ENCODE measurements at regions not wholly inside any gene's neighbourhood (a gene's known extent, or its start where the extent isn't known, plus 50 kb on each side); places are given as distances from the start of the nearest gene placed in this dataset.

DNA sequence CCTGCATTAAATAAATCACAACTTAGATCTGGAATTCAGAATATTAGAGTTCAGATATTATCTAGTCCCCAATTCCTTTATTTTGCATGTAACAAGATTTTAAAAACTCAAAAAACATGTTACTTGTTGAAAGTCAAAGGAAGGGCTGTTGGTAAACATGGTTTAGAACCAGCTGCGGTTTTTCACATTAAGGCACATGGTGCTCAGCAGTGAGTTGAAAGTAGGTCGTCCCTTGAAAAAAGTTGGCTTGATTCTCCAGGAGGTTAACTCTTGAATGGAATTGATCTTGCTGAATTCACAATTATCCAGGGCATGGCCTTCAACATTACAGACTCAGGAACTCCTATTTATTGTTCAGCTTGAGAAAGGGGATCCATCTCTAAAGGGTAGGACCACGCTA is 277.1 kb upstream of the DUSP10 start:
- TF ChIP-seq, protein P1, sequence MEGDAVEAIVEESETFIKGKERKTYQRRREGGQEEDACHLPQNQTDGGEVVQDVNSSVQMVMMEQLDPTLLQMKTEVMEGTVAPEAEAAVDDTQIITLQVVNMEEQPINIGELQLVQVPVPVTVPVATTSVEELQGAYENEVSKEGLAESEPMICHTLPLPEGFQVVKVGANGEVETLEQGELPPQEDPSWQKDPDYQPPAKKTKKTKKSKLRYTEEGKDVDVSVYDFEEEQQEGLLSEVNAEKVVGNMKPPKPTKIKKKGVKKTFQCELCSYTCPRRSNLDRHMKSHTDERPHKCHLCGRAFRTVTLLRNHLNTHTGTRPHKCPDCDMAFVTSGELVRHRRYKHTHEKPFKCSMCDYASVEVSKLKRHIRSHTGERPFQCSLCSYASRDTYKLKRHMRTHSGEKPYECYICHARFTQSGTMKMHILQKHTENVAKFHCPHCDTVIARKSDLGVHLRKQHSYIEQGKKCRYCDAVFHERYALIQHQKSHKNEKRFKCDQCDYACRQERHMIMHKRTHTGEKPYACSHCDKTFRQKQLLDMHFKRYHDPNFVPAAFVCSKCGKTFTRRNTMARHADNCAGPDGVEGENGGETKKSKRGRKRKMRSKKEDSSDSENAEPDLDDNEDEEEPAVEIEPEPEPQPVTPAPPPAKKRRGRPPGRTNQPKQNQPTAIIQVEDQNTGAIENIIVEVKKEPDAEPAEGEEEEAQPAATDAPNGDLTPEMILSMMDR (IDR thresholded peaks at IDR 0.05), result no peak
- TF ChIP-seq POLR2A (IDR thresholded peaks at IDR 0.05) (no peak), EP300 (IDR thresholded peaks at IDR 0.05) (no peak), POLR2AphosphoS5 (IDR thresholded peaks at IDR 0.05) (no peak)

Data from sigmoid colon (tissue), 4 donors.